WERI-Rb-1 (cell line): ENCODE measurements at regions not wholly inside any gene's neighbourhood (a gene's known extent, or its start where the extent isn't known, plus 50 kb on each side); places are given as distances from the start of the nearest gene placed in this dataset.

Experiments used
- DNase-seq: peaks from one replicate; pipeline ENCODE4 v3.0.0-alpha.2; 2020
- H3K27ac ChIP-seq: fragments of 250-450 bp; sonication (Bioruptor Pico); 2 replicates; pipeline ENCODE4 v1.5.1; 2020; ENCODE audit warnings: mild to moderate bottlenecking, moderate library complexity
- H3K27me3 ChIP-seq: fragments of 250-450 bp; sonication (Bioruptor Pico); 2 replicates; pipeline ENCODE4 v1.5.1; 2021; ENCODE audit warnings: mild to moderate bottlenecking, low read depth, moderate library complexity; ENCODE audit not compliant: insufficient read depth, severe bottlenecking
- H3K36me3 ChIP-seq: fragments of 250-450 bp; sonication (Bioruptor Pico); 2 replicates; pipeline ENCODE4 v1.5.1; 2020; ENCODE audit warnings: mild to moderate bottlenecking, moderate library complexity
- H3K4me3 ChIP-seq: 2 replicates; pipeline ENCODE4 v1.5.1; 2011; ENCODE audit warnings: low read depth, mild to moderate bottlenecking, control low read depth, low read length
- H3K9me3 ChIP-seq: fragments of 250-450 bp; sonication (Bioruptor Pico); 2 replicates; pipeline ENCODE4 v1.5.1; 2021; ENCODE audit warnings: mild to moderate bottlenecking, moderate library complexity; ENCODE audit not compliant: severe bottlenecking
- CTCF ChIP-seq: IDR thresholded peaks from 2 replicates; pipeline ENCODE4 v1.5.1; 2011; ENCODE audit warnings: low read depth, mild to moderate bottlenecking, control low read depth, inconsistent platforms, low read length

- H3K36me3 ChIP-seq: no peaks in the 10 kb centered on the region
- H3K27me3 ChIP-seq: no peaks in the 10 kb centered on the region
- no peak for DNase-seq
- no peak overlapping the region for H3K4me3 ChIP-seq
- no peak for TF ChIP-seq CTCF
- no peaks in the 10 kb centered on the region for H3K9me3 ChIP-seq
- no peak overlapping the region for H3K27ac ChIP-seq
Measured at GRCh38 chr1:164930241-164930640, 371.3 kb downstream of the PBX1 start.

- Histone ChIP-seq H3K4me3 (no peak overlapping the region), H3K9me3 (no peaks in the 10 kb centered on the region), H3K27ac (no peak overlapping the region), H3K27me3 (no peaks in the 10 kb centered on the region), H3K36me3 (no peaks in the 10 kb centered on the region)
- TF ChIP-seq CTCF: no peak
- DNase-seq: no peak
Measured at GRCh38 chr1:164928232-164928812, 369.3 kb downstream of the PBX1 start.

DNA sequence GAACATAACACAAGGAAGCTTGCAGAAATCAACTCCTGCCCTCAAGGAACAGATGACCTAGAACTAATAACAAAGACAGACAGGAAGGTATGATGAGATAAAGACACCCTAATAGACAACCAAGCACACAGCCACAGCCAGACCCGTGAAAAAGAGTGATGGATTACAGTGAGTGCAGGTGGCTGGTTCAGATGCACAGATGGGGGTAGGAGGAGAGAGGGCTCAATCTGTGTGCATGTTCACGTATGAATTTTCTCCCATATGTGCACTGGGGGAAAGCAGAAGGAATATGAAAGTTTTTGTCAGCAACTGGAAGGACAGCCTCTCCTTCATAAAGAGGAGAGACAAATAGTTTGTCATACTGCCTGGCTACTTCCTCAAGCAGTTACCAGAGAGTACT, 367.1 kb downstream of the PBX1 start:
- Histone ChIP-seq H3K36me3 (no peaks in the 10 kb centered on the region), H3K4me3 (no peak overlapping the region), H3K27ac (no peak overlapping the region), H3K9me3 (no peaks in the 10 kb centered on the region), H3K27me3 (no peaks in the 10 kb centered on the region)
- DNase-seq: peak; percentile 37
- TF ChIP-seq CTCF: no peak

- Histone ChIP-seq H3K27me3 (no peaks in the 10 kb centered on the region), H3K9me3 (no peaks in the 10 kb centered on the region), H3K4me3 (no peak overlapping the region), H3K27ac (no peak overlapping the region), H3K36me3 (no peaks in the 10 kb centered on the region)
- no peak for TF ChIP-seq CTCF
- DNase-seq: no peak
Measured at GRCh38 chr1:164922585-164922984, 363.6 kb downstream of the PBX1 start.

DNA sequence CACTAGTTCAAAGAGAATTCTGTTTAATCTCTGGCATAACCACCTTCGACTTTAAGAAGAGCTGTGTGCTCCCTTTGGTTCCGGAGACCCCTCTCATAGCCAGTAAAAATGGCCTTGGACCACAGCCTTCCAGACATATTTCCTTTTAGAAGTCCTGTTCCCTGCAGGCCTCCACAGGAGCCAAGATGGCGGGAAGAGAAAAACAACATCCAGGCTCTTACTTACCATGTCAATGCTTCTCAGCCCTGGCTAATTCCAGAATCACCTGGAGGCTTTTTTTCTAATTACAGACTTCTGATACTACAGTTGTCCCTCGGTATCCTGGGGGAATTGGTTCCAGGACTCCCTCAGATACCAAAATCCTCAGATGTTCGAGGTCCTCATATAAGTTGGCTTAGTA, 362.5 kb downstream of the PBX1 start:
- TF ChIP-seq CTCF: no peak
- Histone ChIP-seq H3K9me3 (no peaks in the 10 kb centered on the region), H3K36me3 (no peaks in the 10 kb centered on the region), H3K4me3 (no peak overlapping the region), H3K27me3 (no peaks in the 10 kb centered on the region), H3K27ac (no peak overlapping the region)
- no peak for DNase-seq

GRCh38 chr1:164918140-164918539, 359.2 kb downstream of the PBX1 start:
- H3K27me3 ChIP-seq: no peaks in the 10 kb centered on the region
- no peak for DNase-seq
- H3K27ac ChIP-seq: no peak overlapping the region
- no peak for TF ChIP-seq CTCF
- H3K36me3 ChIP-seq: no peaks in the 10 kb centered on the region
- H3K9me3 ChIP-seq: no peaks in the 10 kb centered on the region
- no peak overlapping the region for H3K4me3 ChIP-seq
